ENCODE measurements at regions not wholly inside any gene's neighbourhood (a gene's known extent, or its start where the extent isn't known, plus 50 kb on each side); places are given as distances from the start of the nearest gene placed in this dataset.

DNA sequence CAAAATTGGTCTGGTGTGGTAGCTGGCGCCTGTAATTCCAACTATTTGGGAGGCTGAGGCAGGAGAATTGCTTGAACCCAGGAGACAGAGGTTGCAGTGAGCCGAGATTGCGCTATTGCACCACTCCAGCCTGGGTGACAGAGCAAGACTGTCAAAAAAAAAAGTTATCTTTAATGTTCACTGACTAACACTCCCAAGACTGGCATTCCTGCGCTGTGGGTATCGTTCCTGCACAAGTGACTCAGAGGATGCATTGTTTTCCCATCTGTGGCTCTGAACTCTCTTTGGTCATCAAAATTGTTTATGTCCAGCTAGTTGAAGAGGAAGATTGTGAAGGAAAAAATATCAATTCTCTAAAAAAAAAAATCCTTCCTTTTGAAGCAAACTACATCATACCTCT, 539.0 kb downstream of the SOX11 start:
- DNase-seq (ENCODE audit: low read depth), result no peak
- TF ChIP-seq, protein P1, sequence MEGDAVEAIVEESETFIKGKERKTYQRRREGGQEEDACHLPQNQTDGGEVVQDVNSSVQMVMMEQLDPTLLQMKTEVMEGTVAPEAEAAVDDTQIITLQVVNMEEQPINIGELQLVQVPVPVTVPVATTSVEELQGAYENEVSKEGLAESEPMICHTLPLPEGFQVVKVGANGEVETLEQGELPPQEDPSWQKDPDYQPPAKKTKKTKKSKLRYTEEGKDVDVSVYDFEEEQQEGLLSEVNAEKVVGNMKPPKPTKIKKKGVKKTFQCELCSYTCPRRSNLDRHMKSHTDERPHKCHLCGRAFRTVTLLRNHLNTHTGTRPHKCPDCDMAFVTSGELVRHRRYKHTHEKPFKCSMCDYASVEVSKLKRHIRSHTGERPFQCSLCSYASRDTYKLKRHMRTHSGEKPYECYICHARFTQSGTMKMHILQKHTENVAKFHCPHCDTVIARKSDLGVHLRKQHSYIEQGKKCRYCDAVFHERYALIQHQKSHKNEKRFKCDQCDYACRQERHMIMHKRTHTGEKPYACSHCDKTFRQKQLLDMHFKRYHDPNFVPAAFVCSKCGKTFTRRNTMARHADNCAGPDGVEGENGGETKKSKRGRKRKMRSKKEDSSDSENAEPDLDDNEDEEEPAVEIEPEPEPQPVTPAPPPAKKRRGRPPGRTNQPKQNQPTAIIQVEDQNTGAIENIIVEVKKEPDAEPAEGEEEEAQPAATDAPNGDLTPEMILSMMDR (IDR thresholded peaks at IDR 0.05; ENCODE audit: control insufficient read depth, extremely low read depth, insufficient read depth), result no peak
- H3K4me3 ChIP-seq (ENCODE audit: low read depth, low read length), result no peak overlapping the region

DNA sequence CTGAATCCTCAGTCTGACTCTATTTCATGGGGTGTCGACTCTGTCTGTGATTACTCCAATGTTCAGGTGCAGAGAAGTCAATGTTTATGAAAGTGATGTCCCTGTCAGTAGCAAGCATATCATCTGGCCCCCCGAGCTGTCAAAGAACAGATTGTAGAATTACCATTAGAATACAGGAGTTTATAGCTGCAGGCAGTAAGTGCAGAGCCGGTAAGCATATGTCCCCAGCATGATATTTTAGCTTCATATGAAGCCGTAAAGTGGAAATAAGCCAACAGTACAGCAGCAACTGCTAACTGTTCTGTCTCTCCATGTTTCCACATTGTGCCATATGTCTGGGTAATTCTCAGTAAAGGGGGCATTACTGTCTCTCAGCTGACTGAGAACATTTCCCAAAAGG, 541.8 kb downstream of the SOX11 start:
- DNase-seq (ENCODE audit: low read depth), result no peak
- TF ChIP-seq, protein P1 (IDR thresholded peaks at IDR 0.05; ENCODE audit: control insufficient read depth, extremely low read depth, insufficient read depth), result no peak
- H3K4me3 ChIP-seq (ENCODE audit: low read depth, low read length), result no peak overlapping the region

DNA sequence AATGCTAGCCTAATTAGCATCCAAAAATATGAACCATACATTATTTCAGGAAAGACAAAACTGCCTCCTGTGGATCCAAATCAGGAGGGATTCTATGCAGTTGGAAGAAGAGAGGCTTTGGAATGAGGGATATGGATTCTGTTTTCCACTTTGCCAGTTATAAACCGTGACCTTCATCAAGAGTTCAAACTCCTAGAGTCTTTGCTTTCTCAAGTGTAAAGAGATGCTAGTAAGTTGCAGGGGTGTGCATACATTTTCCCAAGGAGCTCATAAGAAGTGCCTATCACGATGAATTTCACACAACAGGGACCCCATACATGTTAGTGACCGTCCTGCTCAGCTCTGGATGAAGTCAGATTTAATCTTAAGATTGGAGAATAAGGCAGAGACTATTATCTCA, 542.5 kb downstream of the SOX11 start:
- no peak overlapping the region for H3K4me3 ChIP-seq (ENCODE audit: low read depth, low read length)
- no peak for DNase-seq (ENCODE audit: low read depth)
- TF ChIP-seq, protein P1 (IDR thresholded peaks at IDR 0.05; ENCODE audit: control insufficient read depth, extremely low read depth, insufficient read depth), result no peak

DNA sequence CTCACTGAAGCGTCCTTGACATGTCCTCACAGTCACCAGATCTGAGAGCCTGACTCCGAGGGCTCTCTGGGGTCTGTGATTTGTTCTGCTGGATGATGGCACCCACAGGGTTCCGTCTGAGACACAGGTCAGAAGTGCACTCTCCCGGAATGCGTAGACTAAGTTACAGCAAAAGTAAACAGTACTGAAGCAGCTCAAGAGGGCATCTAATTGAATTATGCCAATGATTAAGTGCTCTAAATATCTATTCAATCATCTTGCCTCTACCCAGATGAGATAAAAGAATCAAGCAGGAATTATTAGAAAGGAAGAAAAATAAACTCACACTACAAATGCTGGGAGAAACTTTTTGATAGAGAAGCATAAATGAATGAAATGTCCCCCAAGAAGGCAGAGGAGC, 544.1 kb downstream of the SOX11 start:
- H3K4me3 ChIP-seq (ENCODE audit: low read depth, low read length), result no peak overlapping the region
- TF ChIP-seq, protein P1 (IDR thresholded peaks at IDR 0.05; ENCODE audit: control insufficient read depth, extremely low read depth, insufficient read depth), result no peak
- no peak for DNase-seq (ENCODE audit: low read depth)

DNA sequence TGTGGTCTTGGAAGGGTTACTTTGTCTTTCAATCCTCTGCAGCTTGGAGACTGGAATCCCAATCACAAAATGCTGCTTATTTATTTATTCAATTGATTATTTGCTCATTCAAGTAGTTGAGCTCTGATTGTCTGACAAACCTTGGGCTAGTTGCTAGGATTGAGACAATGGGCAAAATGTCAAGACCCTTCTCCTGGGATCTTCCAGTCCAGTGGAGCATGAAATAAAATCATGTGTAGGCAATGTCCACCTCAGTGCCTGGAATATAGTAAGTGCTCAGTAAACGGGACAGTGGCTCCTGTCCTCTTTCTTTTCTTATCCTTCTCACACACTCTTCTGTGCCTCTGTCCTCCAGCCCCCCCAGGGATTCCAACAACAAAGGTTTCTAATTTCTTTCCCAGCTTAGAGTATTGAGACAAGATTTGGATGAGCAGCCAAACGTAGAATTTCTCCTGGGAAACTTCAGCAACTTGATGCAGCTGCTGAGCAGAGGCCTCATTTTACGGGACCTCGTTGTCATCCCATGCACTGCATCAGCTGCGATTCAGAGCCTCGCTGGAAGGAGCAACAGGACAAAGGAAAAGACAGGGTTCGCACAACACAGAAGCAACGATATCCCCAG, 545.0 kb downstream of the SOX11 start:
- no peak overlapping the region for H3K4me3 ChIP-seq (ENCODE audit: low read depth, low read length)
- TF ChIP-seq, protein P1 (IDR thresholded peaks at IDR 0.05; ENCODE audit: control insufficient read depth, extremely low read depth, insufficient read depth), result no peak
- no peak for DNase-seq (ENCODE audit: low read depth)

DNA sequence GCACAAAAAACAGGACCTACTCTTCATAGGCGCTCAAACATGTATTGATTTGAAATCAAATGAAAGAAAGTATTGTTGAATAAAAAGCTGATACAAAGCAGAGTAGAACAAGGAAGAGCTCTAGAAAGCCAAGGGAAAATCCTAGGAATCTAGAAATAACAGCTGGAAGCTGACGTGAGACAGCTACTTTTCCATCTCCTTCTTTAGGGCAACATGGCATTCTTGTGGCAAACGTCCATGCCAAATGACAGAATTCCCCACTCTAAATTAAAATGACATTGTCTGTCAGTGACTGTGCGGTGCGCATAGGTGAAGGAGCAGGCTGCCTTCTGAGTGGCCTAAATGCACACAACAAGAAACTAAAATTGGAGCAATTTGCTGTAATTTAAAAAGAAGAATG, 557.4 kb downstream of the SOX11 start:
- DNase-seq (ENCODE audit: low read depth), result no peak
- no peak overlapping the region for H3K4me3 ChIP-seq (ENCODE audit: low read depth, low read length)
- TF ChIP-seq, protein P1 (IDR thresholded peaks at IDR 0.05; ENCODE audit: control insufficient read depth, extremely low read depth, insufficient read depth), result no peak

DNA sequence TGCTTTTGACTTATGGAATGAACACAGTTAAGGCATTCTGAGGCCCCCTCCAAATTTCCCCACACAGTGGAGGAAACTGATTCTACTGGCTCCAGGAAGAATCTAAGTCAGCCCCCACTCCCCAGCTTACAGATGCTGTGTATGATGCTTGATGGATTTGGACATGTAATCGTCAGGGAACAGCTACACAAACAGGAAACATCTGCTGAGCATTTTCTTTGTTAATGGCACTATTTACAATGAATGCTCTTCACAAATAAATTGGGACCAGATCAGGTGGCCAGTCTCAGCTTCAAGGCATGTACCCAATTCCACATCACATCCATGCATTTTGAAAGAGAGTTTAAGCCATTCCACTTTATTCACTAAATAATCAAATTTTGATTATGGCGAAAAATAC, 562.3 kb downstream of the SOX11 start:
- no peak overlapping the region for H3K4me3 ChIP-seq (ENCODE audit: low read depth, low read length)
- DNase-seq (ENCODE audit: low read depth), result no peak
- TF ChIP-seq, protein P1 (IDR thresholded peaks at IDR 0.05; ENCODE audit: control insufficient read depth, extremely low read depth, insufficient read depth), result no peak
